ENCODE measurements at regions not wholly inside any gene's neighbourhood (a gene's known extent, or its start where the extent isn't known, plus 50 kb on each side); places are given as distances from the start of the nearest gene placed in this dataset.
"Not testable (repeated sequence)": the region's sequence is repeated elsewhere in the genome, so short reads cannot be mapped to it uniquely, and the experiment has no call there.

DNA sequence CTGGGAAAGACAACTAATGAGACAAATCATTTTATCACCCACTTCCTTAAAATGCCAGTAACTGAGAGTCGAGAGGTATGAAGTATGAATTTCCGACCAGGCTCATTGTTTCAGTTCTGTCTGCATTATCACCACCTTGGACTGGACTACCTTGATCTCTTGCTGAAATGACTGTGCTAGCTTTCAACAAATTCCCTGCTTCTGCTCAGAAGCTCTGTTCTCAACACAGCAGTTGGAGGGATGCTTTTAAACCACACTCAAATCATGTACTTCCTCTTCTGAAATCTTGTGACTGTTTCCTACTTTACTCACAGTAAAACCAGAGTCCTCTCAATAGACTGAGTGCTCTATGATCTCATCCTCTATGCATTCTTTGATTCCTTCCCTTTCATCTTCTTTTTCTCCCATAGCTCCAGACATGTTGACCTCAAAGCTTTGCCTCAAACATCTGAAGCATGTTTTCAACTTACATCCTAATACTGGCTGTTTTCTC lies 195.8 kb downstream of the KCNJ2 start:
- Mint-ChIP-seq H3K9me3 (peaks cover 0 to under 1% (median 0%) of the 10 kb centered on the region in 3 donors), H3K36me3 (no peaks in the 10 kb centered on the region), H3K27ac (no peak overlapping the region), H3K4me1 (peaks cover 0 to 2% (median 0%) of the 10 kb centered on the region in 3 donors), H3K4me3 (no peak overlapping the region), H3K27me3 (peaks cover 3% of the 10 kb centered on the region)

DNA sequence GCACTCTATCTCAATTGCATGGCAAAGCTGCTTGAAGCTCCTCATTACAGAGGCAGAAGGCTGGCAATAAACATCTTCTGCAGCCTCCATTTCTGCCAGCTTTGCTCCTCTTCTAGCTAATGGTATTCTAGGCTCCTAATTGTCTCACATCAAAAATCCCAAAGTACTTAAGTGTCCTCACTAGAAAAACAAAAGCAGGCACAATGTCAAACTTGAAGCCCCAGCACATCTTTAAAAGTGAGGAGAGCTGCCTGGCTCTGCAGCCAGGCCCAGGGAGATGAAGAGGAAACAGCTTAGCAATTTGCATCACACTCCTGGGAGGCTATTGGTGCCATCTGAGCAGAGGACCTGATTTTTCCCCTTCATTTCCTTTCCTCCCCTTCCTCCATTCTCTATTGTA lies 197.1 kb downstream of the KCNJ2 start:
- H3K9me3 Mint-ChIP-seq = peaks cover 0 to 4% (median 0%) of the 10 kb centered on the region in 3 donors
- H3K4me3 Mint-ChIP-seq = no peak overlapping the region
- no peaks in the 10 kb centered on the region for H3K4me1 Mint-ChIP-seq
- H3K27ac Mint-ChIP-seq = no peak overlapping the region
- H3K27me3 Mint-ChIP-seq = peaks cover 3% of the 10 kb centered on the region
- H3K36me3 Mint-ChIP-seq = no peaks in the 10 kb centered on the region

DNA sequence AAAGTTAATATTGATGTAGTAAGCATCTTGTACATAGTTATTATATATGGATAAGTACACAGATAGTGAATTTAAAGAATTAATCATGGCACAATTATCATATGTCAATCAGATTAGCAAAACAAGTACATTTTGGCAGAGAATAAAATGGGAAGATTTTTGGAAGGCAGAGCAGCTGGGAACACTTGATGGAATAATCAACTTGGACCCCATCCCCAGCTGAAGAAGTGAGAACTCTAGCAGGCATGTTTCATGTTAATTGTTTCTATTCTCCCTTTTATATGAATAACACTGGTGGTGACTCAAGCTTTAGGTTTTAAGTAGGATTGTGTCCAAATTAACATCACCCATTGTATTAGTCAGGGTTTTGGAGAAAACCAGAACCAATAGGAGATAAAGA lies 198.7 kb downstream of the KCNJ2 start:
- H3K27ac Mint-ChIP-seq = no peak overlapping the region
- peaks cover 3% of the 10 kb centered on the region for H3K27me3 Mint-ChIP-seq
- H3K36me3 Mint-ChIP-seq = no peaks in the 10 kb centered on the region
- H3K4me1 Mint-ChIP-seq = no peaks in the 10 kb centered on the region
- no peak overlapping the region for H3K4me3 Mint-ChIP-seq
- peaks cover 0 to 4% (median 0%) of the 10 kb centered on the region in 3 donors for H3K9me3 Mint-ChIP-seq

DNA sequence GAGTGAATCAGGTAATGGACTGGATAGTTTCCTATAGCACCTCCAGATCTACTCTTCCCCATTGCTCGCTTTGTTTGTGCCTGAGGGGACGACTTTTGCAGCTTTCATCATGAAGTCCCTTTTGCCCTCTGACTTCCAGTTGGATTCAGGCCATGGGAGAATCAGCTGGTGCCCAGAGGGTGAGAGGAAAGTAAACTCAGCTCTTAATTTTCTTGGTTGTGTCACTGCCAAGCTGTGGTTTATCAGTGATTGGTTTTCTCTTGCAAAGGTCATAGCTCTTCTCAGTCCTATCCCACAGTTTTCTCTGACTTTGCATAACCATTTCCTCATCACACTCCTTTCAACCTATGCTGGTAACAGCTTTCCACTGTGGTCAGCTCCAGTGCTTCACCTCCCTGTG lies 200.1 kb downstream of the KCNJ2 start:
- H3K4me1 Mint-ChIP-seq = no peaks in the 10 kb centered on the region
- no peak overlapping the region for H3K27ac Mint-ChIP-seq
- H3K9me3 Mint-ChIP-seq = peaks cover 2 to 4% (median 4%) of the 10 kb centered on the region in 3 donors
- H3K27me3 Mint-ChIP-seq = peaks cover 3% of the 10 kb centered on the region
- H3K4me3 Mint-ChIP-seq = no peak overlapping the region
- no peaks in the 10 kb centered on the region for H3K36me3 Mint-ChIP-seq

DNA sequence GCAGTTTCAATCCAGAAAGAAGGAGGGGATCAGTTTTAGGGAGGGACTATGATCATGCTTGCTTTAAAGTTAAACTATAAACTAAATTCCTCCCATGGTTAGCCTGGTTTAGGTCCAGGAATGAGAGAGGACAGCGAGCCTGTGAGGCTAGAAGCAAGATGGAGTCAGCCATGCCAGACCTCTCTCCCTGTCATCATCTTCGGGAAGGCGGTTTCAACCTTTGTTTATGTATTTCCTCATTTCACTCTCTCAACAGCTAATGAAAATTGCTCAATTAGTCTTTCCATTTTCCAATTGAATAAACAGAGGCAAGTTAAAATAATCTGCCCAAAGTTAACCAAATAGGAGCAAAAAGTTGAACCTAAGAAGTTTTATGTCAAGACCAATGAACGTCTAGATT lies 201.5 kb downstream of the KCNJ2 start:
- Mint-ChIP-seq H3K27me3 (peaks cover 3% of the 10 kb centered on the region), H3K4me1 (no peaks in the 10 kb centered on the region), H3K4me3 (no peak overlapping the region), H3K27ac (no peak overlapping the region), H3K9me3 (peaks cover 2 to 4% (median 4%) of the 10 kb centered on the region in 3 donors), H3K36me3 (no peaks in the 10 kb centered on the region)

DNA sequence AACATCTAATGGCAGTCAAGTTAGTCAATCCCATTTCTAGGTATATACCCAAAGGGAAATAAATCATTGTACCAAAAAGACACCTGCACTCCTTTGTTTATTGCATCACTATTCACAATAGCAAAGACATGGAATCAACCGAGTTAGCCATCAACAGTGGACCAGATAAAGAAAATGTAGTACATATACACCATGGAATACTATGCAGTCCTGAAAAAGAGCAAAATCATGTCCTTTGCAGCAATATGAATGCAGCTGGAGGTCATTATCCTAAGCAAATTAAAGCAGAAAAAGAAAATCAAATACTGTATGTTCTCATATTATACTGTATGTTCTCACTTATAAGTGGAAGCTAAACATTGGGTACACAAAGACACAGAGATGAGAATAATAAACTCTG lies 204.0 kb downstream of the KCNJ2 start:
- peaks cover 2 to 4% (median 4%) of the 10 kb centered on the region in 3 donors for H3K9me3 Mint-ChIP-seq
- H3K36me3 Mint-ChIP-seq = no peaks in the 10 kb centered on the region
- H3K27me3 Mint-ChIP-seq = no peaks in the 10 kb centered on the region
- H3K4me3 Mint-ChIP-seq = no peak overlapping the region
- no peaks in the 10 kb centered on the region for H3K4me1 Mint-ChIP-seq
- H3K27ac Mint-ChIP-seq = no peak overlapping the region

DNA sequence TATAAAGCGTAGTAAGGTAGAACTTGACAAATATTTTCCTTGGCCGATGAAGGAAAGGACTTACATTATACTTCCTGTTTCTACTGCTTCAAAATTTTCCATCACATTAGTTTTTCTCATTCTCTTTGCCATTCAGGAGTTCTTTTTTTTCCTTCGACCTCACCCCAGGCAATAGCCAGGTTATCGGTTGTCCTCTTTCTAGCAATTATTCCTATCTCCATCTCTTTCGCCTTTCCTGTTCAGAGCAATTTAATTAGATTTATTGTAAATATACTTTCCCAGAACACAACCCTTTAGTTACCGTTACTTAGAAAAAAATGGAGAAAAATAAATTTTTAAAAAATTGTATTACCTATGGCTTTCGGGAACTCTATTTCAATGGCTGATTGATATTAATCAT lies 205.2 kb downstream of the KCNJ2 start:
- no peaks in the 10 kb centered on the region for H3K4me1 Mint-ChIP-seq
- H3K27me3 Mint-ChIP-seq = no peaks in the 10 kb centered on the region
- no peaks in the 10 kb centered on the region for H3K36me3 Mint-ChIP-seq
- H3K27ac Mint-ChIP-seq = no peak overlapping the region
- H3K4me3 Mint-ChIP-seq = no peak overlapping the region
- H3K9me3 Mint-ChIP-seq = peaks cover 2 to 4% (median 4%) of the 10 kb centered on the region in 3 donors

DNA sequence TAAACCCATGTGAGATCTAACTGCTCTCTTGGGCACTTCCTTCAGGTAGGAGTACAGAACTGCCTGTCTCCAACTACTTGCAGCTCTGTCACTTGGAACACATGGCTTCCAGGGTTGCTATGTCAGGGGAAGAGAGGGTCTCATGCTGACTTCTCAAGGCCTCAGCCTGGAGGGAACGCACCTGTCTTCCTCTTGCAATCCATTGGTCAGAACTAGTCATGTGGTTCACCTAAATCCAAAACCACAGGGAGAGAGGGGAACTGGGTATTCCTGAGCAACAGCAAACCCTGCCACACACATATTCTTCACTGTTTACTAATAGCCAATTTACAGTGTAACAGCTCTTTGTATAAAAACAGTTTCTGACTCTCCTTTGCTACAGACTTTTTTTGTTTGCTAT lies 206.1 kb downstream of the KCNJ2 start:
- H3K27me3 Mint-ChIP-seq = no peaks in the 10 kb centered on the region
- H3K9me3 Mint-ChIP-seq = peaks cover under 1 to 4% (median 2%) of the 10 kb centered on the region in 3 donors
- no peaks in the 10 kb centered on the region for H3K4me1 Mint-ChIP-seq
- no peak overlapping the region for H3K4me3 Mint-ChIP-seq
- no peak overlapping the region for H3K27ac Mint-ChIP-seq
- H3K36me3 Mint-ChIP-seq = no peaks in the 10 kb centered on the region

DNA sequence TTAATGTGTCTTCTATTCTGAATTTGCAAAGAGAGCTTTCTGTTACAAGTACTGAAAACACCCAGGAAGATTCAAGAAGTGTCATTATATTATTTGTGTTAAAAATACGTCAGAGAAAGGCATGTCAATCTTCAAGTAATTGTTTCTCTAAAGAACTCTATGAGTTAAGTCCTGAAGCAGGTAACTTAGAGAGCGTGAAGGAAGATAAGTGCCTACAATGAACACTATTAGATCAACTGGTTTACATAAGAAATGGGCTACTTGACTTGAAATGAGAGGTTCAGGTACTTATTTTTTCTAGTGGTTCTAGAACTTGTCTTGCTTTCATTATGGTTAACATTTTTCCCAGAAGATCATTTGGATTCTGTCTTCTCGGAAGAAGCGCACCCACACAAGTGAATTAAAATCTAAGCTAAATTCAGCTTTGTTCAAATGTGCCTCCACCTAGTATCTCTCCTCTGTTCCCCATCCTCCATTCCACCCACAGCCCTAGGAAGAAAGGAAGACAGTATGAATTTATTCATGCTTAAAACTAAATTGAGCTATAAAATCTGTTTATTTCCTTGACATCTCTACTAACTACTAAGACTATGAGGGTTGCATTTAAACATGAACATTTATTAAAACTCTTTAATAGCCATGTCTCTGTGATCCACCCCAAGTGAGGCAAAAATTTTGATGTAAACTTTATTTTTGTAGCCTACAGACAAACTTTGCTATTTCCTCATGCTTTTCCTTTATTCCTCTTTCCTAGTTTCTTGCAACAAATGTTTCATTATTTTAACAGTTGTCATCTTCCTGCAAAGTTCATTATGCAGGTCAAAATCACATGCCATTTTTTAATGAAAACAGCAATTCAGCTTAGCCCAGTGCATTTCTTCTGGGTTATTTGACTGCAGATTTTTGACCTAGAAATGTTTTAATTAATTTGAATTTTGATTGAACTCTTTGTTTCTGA lies 206.8 kb downstream of the KCNJ2 start:
- Mint-ChIP-seq H3K27ac (no peak overlapping the region), H3K4me3 (no peak overlapping the region), H3K36me3 (no peaks in the 10 kb centered on the region)

DNA sequence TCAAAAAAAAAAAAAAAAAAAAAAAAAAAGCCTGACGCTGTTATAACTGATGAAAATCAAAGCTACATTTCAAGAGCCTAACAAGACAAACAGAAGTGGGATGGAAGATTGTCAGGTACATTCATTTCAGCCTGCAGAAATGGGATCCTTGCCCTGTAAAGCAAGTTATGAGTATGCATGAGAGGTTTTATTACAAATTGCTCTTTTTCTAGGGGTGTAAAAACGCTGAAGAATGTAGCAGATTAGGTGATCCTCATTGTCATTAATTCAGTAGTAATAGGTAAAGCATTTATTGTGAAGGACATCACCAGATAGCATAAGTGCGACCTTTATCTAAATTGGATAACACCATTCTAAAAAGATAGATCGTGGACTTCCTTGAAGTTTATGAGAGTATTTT lies 208.3 kb downstream of the KCNJ2 start:
- Mint-ChIP-seq H3K27me3 (no peaks in the 10 kb centered on the region), H3K4me3 (no peak overlapping the region), H3K36me3 (no peaks in the 10 kb centered on the region), H3K4me1 (no peaks in the 10 kb centered on the region), H3K27ac (no peak overlapping the region), H3K9me3 (peaks cover 0 to 4% (median 2%) of the 10 kb centered on the region in 3 donors)

More for the DNA sequence above, 206.8 kb downstream of the KCNJ2 start:
- no peaks in the 10 kb centered on the region for H3K27me3 Mint-ChIP-seq
- no peaks in the 10 kb centered on the region for H3K4me1 Mint-ChIP-seq
- H3K9me3 Mint-ChIP-seq = peaks cover 0 to 4% (median 2%) of the 10 kb centered on the region in 3 donors

DNA sequence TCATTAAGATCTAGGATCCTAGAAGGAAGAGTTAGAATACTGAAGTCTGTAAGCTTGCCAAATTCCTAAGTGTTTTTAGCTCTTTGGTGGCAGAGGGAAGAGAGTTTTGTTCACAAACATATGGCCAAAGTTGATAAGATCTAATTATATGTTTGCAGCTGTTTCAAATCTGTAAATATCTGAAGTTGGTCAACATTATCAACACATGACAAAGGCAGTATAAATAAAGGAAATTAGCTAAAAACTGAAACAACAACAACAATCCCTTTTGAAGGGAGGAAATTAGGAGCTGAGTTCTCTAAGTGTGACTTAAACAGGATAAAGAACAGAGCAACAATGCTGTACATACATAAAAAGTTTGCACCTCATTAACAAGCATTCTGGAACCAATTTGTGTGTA lies 208.7 kb downstream of the KCNJ2 start:
- no peak overlapping the region for H3K4me3 Mint-ChIP-seq
- no peak overlapping the region for H3K27ac Mint-ChIP-seq
- H3K4me1 Mint-ChIP-seq = no peaks in the 10 kb centered on the region
- no peaks in the 10 kb centered on the region for H3K27me3 Mint-ChIP-seq
- H3K36me3 Mint-ChIP-seq = no peaks in the 10 kb centered on the region
- peaks cover 0 to 4% (median 2%) of the 10 kb centered on the region in 3 donors for H3K9me3 Mint-ChIP-seq

DNA sequence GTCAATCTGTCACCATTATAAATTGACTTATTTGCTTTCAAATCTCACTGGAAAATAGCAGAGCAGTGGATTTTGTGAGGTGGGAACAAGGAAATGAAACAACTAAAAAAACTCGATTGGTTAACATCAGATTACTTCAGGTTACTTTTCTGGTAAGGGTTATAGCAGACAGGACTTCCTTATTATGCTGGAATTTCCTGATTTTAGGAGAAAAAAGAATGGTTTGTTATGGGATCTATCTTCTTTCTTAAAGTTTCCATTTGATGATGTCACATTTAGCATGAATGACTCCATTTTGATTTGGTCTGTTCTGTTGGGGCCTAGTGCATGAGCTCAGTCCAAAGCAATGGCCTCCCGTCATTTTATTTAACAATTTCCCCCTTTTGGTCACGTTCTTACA lies 210.6 kb downstream of the KCNJ2 start:
- H3K36me3 Mint-ChIP-seq = no peaks in the 10 kb centered on the region
- H3K4me3 Mint-ChIP-seq = no peak overlapping the region
- H3K27ac Mint-ChIP-seq = no peak overlapping the region
- no peaks in the 10 kb centered on the region for H3K27me3 Mint-ChIP-seq
- H3K9me3 Mint-ChIP-seq = no peaks in the 10 kb centered on the region
- H3K4me1 Mint-ChIP-seq = no peaks in the 10 kb centered on the region

DNA sequence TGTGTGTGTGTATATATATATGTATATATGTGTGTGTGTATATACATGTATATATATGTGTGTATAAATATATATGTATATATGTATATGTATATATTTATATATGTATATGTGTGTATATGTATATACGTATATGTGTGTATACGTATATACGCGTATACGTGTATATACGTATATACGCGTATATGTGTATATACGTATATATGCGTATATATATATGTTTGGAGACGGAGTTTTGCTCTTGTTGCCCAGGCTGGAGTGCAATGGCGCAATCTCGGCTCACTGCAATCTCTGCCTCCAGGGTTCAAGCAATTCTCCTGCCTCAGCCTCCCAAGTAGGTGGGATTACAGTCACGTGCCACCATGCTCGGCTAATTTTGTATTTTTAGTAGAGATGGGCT lies 212.6 kb downstream of the KCNJ2 start:
- not testable (repeated sequence) for H3K9me3 Mint-ChIP-seq, H3K27ac Mint-ChIP-seq, H3K27me3 Mint-ChIP-seq, H3K4me1 Mint-ChIP-seq, H3K4me3 Mint-ChIP-seq, H3K36me3 Mint-ChIP-seq

DNA sequence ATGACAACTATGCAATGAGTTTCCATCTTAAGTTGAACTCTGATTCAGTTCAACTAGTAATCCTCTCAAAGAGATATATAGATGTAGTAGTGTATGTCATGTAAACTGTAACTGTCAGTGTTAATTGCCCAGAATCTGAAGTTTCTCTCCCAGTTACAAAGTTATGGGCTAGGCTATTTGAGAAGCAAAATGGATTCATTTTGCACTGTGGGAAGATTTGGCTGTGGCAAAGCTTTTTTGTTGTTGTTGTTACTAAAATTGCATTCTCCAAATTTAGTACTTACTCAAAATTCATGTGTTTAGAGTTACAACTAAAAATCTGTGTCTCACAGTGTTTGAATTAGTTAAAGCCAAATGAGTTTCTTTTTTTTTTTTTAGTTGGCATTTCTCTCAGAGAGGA lies 219.0 kb downstream of the KCNJ2 start:
- no peak overlapping the region for H3K4me3 Mint-ChIP-seq
- peaks cover 0 to 2% (median 0%) of the 10 kb centered on the region in 3 donors for H3K9me3 Mint-ChIP-seq
- no peaks in the 10 kb centered on the region for H3K36me3 Mint-ChIP-seq
- H3K4me1 Mint-ChIP-seq = no peaks in the 10 kb centered on the region
- no peaks in the 10 kb centered on the region for H3K27me3 Mint-ChIP-seq
- H3K27ac Mint-ChIP-seq = no peak overlapping the region

DNA sequence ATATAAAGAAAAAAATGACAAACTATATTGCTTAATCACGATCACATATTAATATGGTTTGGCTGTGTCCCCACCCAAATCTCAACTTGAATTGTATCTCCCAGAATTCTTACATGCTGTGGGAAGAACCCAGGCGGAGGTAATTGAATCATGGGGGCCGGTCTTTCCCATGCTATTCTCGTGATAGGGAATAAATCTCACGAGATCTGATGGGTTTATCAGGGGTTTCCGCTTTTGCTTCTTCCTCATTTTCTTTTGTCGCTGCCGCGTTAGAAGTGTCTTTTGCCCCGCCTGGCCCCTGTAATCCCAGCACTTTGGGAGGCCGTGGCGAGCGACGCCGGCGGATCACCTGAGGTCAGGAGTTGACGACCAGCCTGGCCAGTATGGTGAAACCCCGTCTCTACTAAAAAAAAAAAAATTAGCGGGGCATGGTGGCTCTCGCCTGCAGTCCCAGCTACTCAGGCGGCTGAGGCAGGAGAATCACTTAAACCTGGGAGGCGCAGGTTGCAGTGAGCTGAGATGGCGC lies 220.0 kb downstream of the KCNJ2 start:
- not testable (repeated sequence) for H3K9me3 Mint-ChIP-seq, H3K27ac Mint-ChIP-seq, H3K36me3 Mint-ChIP-seq, H3K27me3 Mint-ChIP-seq, H3K4me1 Mint-ChIP-seq, H3K4me3 Mint-ChIP-seq

DNA sequence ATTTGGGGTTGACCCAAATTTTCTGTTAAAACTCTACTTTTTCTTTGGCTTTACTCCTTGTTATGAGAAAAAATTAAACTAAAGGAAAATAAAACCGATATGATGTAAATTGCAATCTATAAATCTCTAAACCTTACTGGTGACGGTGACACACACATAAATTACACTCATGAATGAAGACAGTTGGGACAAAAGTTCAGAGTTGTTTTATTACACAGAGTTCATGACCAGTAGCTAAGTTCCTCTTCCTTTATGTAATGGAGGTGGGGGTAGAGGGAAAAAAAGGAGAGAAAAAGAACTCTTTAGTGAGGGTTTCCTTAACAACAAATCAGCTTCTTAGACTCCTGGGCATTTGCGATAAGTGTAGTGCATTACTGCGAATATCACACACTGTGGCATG lies 220.7 kb downstream of the KCNJ2 start:
- peaks cover 0 to 2% (median 0%) of the 10 kb centered on the region in 3 donors for H3K9me3 Mint-ChIP-seq
- no peaks in the 10 kb centered on the region for H3K4me1 Mint-ChIP-seq
- H3K27ac Mint-ChIP-seq = no peak overlapping the region
- H3K4me3 Mint-ChIP-seq = no peak overlapping the region
- no peaks in the 10 kb centered on the region for H3K36me3 Mint-ChIP-seq
- no peaks in the 10 kb centered on the region for H3K27me3 Mint-ChIP-seq

Measured in IgD-negative memory B cell (primary cell).